ENCODE measurements at regions not wholly inside any gene's neighbourhood (a gene's known extent, or its start where the extent isn't known, plus 50 kb on each side); places are given as distances from the start of the nearest gene placed in this dataset.

DNA sequence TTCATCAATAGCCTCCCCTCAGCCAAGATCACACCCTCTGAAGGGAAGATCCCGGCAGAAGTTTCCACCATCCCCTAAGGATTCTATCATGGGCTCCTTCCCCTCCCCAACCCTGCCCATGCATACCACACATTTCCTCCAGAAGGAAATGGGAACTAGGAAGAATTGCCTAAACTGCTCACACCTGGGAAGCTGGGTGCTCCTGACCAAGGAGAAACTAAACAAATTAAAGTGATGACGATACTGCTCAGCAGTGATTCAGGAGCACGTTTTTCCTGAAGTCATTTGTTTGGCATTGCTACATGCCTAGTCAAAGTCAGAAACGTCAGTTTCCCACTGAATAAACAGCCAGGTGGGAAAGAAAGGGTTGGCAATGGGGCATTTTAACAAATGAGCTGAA is 136.1 kb upstream of the CDYL start:
- ATAC-seq: no peak
- TF ChIP-seq CSRNP3 (CRISPR knock-in tag; IDR thresholded peaks at IDR 0.05): no peak
- no peak for TF ChIP-seq ZFP30 (CRISPR knock-in tag; IDR thresholded peaks at IDR 0.05)
- TF ChIP-seq SNAI2 (CRISPR knock-in tag; IDR thresholded peaks at IDR 0.05): no peak
- TF ChIP-seq PPARA (CRISPR knock-in tag; IDR thresholded peaks at IDR 0.05; ENCODE audit: borderline replicate concordance): no peak
- TF ChIP-seq ZNF8 (CRISPR knock-in tag; IDR thresholded peaks at IDR 0.05): no peak
- no peak for TF ChIP-seq GLIS3 (CRISPR knock-in tag; IDR thresholded peaks at IDR 0.05)
- TF ChIP-seq, protein P1, sequence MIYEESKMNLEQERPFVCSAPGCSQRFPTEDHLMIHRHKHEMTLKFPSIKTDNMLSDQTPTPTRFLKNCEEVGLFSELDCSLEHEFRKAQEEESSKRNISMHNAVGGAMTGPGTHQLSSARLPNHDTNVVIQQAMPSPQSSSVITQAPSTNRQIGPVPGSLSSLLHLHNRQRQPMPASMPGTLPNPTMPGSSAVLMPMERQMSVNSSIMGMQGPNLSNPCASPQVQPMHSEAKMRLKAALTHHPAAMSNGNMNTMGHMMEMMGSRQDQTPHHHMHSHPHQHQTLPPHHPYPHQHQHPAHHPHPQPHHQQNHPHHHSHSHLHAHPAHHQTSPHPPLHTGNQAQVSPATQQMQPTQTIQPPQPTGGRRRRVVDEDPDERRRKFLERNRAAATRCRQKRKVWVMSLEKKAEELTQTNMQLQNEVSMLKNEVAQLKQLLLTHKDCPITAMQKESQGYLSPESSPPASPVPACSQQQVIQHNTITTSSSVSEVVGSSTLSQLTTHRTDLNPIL (CRISPR knock-in tag; IDR thresholded peaks at IDR 0.05; ENCODE audit: low read depth): no peak
- TF ChIP-seq ESRRG (CRISPR knock-in tag; IDR thresholded peaks at IDR 0.05): no peak
- TF ChIP-seq, protein P2, sequence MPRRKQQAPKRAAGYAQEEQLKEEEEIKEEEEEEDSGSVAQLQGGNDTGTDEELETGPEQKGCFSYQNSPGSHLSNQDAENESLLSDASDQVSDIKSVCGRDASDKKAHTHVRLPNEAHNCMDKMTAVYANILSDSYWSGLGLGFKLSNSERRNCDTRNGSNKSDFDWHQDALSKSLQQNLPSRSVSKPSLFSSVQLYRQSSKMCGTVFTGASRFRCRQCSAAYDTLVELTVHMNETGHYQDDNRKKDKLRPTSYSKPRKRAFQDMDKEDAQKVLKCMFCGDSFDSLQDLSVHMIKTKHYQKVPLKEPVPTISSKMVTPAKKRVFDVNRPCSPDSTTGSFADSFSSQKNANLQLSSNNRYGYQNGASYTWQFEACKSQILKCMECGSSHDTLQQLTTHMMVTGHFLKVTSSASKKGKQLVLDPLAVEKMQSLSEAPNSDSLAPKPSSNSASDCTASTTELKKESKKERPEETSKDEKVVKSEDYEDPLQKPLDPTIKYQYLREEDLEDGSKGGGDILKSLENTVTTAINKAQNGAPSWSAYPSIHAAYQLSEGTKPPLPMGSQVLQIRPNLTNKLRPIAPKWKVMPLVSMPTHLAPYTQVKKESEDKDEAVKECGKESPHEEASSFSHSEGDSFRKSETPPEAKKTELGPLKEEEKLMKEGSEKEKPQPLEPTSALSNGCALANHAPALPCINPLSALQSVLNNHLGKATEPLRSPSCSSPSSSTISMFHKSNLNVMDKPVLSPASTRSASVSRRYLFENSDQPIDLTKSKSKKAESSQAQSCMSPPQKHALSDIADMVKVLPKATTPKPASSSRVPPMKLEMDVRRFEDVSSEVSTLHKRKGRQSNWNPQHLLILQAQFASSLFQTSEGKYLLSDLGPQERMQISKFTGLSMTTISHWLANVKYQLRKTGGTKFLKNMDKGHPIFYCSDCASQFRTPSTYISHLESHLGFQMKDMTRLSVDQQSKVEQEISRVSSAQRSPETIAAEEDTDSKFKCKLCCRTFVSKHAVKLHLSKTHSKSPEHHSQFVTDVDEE (CRISPR knock-in tag; IDR thresholded peaks at IDR 0.05): no peak
- TF ChIP-seq ISL1 (CRISPR knock-in tag; IDR thresholded peaks at IDR 0.05): no peak
- TF ChIP-seq ZC3H10 (CRISPR knock-in tag; IDR thresholded peaks at IDR 0.05): no peak
- TF ChIP-seq ZFP3 (CRISPR knock-in tag; IDR thresholded peaks at IDR 0.05): no peak

GRCh38 chr6:4638641-4639040 is 137.6 kb upstream of the CDYL start:
- TF ChIP-seq RARB (CRISPR knock-in tag; IDR thresholded peaks at IDR 0.05) (no peak), ISL1 (CRISPR knock-in tag; IDR thresholded peaks at IDR 0.05) (no peak), GLIS3 (CRISPR knock-in tag; IDR thresholded peaks at IDR 0.05) (no peak)
- TF ChIP-seq, protein P2 (CRISPR knock-in tag; IDR thresholded peaks at IDR 0.05): no peak
- no peak for ATAC-seq

DNA sequence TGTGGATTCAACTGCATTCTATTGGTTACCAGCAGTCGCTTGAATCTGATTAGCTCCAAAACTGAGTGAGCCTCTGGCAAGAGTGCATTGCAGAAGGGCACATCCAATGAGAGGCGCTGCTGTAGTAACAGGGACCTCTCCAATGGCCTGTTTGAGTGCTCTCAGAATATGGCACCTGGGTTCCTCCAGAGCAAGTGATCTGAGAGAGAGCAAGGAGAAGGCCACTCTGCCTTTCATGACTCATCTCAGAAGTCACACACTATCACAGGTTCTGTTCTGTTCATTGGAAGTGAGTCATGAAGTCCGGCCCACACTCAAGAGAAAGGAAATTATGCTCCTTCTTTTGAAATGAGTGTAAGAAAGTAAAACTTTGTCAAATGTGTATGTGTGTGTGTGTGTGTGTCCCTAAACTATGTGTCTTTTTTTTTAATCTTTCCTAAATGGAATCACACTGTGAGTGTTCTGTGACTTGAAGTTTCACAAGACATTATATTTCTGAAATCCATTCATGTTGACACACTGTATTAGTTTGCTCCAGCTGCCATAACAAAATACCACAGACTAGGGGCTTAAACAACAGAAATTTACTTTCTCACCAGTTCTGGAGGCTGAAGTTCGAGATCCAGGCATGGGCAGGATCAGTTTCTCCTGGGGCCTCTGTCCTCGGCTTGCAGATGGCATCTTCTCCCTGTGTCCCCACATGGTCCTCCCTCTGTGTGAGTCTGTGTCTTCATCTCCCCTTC is 138.3 kb upstream of the CDYL start:
- TF ChIP-seq SNAI2 (CRISPR knock-in tag; IDR thresholded peaks at IDR 0.05): no peak
- TF ChIP-seq GLIS3 (CRISPR knock-in tag; IDR thresholded peaks at IDR 0.05): no peak
- no peak for TF ChIP-seq OSR1 (CRISPR knock-in tag; IDR thresholded peaks at IDR 0.05)
- TF ChIP-seq TCF4 (CRISPR knock-in tag; IDR thresholded peaks at IDR 0.05; ENCODE audit: borderline replicate concordance): no peak
- ATAC-seq: no peak

DNA sequence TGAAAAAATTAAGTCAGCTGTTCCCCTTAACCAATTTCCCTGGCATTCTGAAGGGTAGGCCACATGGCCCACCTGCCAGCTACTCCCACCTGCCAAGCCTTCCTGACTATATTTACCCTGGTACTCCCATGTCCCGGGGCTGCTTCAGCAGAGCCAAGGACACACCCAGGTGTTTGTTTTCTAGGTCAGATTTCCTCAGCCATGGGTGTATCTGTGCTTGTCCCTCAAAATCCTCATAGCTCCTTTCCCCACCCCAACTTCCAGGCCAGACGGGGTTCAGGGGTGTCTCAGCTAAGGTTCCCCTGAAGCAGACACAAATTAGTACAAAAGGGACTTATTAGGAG is 139.4 kb upstream of the CDYL start:
- ATAC-seq: no peak
- no peak for TF ChIP-seq PPARA (CRISPR knock-in tag; IDR thresholded peaks at IDR 0.05; ENCODE audit: borderline replicate concordance)
- TF ChIP-seq OSR1 (CRISPR knock-in tag; IDR thresholded peaks at IDR 0.05): no peak
- TF ChIP-seq CSRNP3 (CRISPR knock-in tag; IDR thresholded peaks at IDR 0.05): no peak
- TF ChIP-seq TCF4 (CRISPR knock-in tag; IDR thresholded peaks at IDR 0.05; ENCODE audit: borderline replicate concordance): no peak

Data from SK-N-SH treated with all-trans-retinoic acid at 6 μM for 48 hours (cell line).